ENCODE measurements at regions not wholly inside any gene's neighbourhood (a gene's known extent, or its start where the extent isn't known, plus 50 kb on each side); places are given as distances from the start of the nearest gene placed in this dataset.
"Not testable (repeated sequence)": the region's sequence is repeated elsewhere in the genome, so short reads cannot be mapped to it uniquely, and the experiment has no call there.

- intact Hi-C loops (cut with micrococcal nuclease): no loop called here
Observed at GRCh38 chr9:126169736-126170135, 156.9 kb upstream of the MVB12B start.

GRCh38 chr9:126170286-126170823 is 156.3 kb upstream of the MVB12B start:
- intact Hi-C loops (cut with micrococcal nuclease): no loop called here

- intact Hi-C loops (cut with micrococcal nuclease): no loop called here
Observed at GRCh38 chr9:126171641-126172040, 155.0 kb upstream of the MVB12B start.

GRCh38 chr9:126173401-126173800 is 153.2 kb upstream of the MVB12B start:
- intact Hi-C loops (cut with micrococcal nuclease): no loop called here

- intact Hi-C loops (cut with micrococcal nuclease): no loop called here
Observed at GRCh38 chr9:126173929-126174328, 152.7 kb upstream of the MVB12B start.

- intact Hi-C loops (cut with micrococcal nuclease): no loop called here
Observed at GRCh38 chr9:126183266-126183665, 143.4 kb upstream of the MVB12B start.

GRCh38 chr9:126190994-126191393 is 135.6 kb upstream of the MVB12B start:
- intact Hi-C loops (cut with micrococcal nuclease): not testable (repeated sequence)

GRCh38 chr9:126198854-126199253 is 127.8 kb upstream of the MVB12B start:
- intact Hi-C loops (cut with micrococcal nuclease): no loop called here

GRCh38 chr9:126203313-126203712 is 123.3 kb upstream of the MVB12B start:
- intact Hi-C loops (cut with micrococcal nuclease): no loop called here

GRCh38 chr9:126204197-126204596 is 122.4 kb upstream of the MVB12B start:
- intact Hi-C loops (cut with micrococcal nuclease): no loop called here

GRCh38 chr9:126204708-126205225 is 121.9 kb upstream of the MVB12B start:
- intact Hi-C loops (cut with micrococcal nuclease): no loop called here

GRCh38 chr9:126205265-126205664 is 121.4 kb upstream of the MVB12B start:
- intact Hi-C loops (cut with micrococcal nuclease): no loop called here

- intact Hi-C loops (cut with micrococcal nuclease): no loop called here
Observed at GRCh38 chr9:126205845-126206498, 120.7 kb upstream of the MVB12B start.

GRCh38 chr9:126207256-126207655 is 119.4 kb upstream of the MVB12B start:
- intact Hi-C loops (cut with micrococcal nuclease): no loop called here

- intact Hi-C loops (cut with micrococcal nuclease): no loop called here
Observed at GRCh38 chr9:126208216-126208758, 118.3 kb upstream of the MVB12B start.

- intact Hi-C loops (cut with micrococcal nuclease): no loop called here
Observed at GRCh38 chr9:126211441-126212074, 115.1 kb upstream of the MVB12B start.

- intact Hi-C loops (cut with micrococcal nuclease): no loop called here
Observed at GRCh38 chr9:126215486-126215885, 111.1 kb upstream of the MVB12B start.

- intact Hi-C loops (cut with micrococcal nuclease): no loop called here
Observed at GRCh38 chr9:126216826-126217225, 109.8 kb upstream of the MVB12B start.

GRCh38 chr9:126217250-126217653 is 109.4 kb upstream of the MVB12B start:
- intact Hi-C loops (cut with micrococcal nuclease): no loop called here

GRCh38 chr9:126217797-126218196 is 108.8 kb upstream of the MVB12B start:
- intact Hi-C loops (cut with micrococcal nuclease): no loop called here

- intact Hi-C loops (cut with micrococcal nuclease): no loop called here
Observed at GRCh38 chr9:126218359-126219125, 108.1 kb upstream of the MVB12B start.

- intact Hi-C loops (cut with micrococcal nuclease): no loop called here
Observed at GRCh38 chr9:126219166-126219565, 107.5 kb upstream of the MVB12B start.

Data from T-helper 2 cell treated with Interferon-gamma antibody and Interleukin-4, amounts not matched to agents 100 ng/mL and 5 ng/mL, for 36 hours (primary cell).